ENCODE measurements at regions not wholly inside any gene's neighbourhood (a gene's known extent, or its start where the extent isn't known, plus 50 kb on each side); places are given as distances from the start of the nearest gene placed in this dataset.

- H2AFZ ChIP-seq (ENCODE audit: low read length): no peak overlapping the region
Observed at GRCh38 chr3:28019740-28020139, 221.7 kb upstream of the CMC1 start.

DNA sequence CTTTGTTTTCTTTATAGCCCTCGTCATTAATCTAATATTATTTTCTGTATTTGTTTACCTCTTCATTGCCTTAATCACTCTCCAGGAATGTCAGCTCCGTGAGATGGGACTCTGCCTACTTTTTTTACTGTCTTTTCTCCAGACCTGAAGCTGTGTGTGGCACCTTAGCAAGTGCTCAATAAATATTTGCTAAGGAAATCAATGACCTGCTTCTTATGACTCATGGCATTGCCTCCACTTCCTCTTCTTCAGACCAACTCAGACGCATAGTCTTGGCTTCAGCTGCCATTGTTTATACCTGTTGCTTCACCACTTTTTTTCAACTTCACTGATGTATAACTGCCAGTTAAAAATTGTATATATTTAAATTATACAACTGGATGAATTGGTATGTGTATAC lies 218.5 kb upstream of the CMC1 start:
- Histone ChIP-seq H3K27me3 (replicated peaks; ENCODE audit: insufficient read depth, low read length) (no peaks in the 10 kb centered on the region), H3K4me2 (ENCODE audit: low read depth, low read length) (no peak overlapping the region), H3K79me2 (ENCODE audit: low read length) (no peaks in the 10 kb centered on the region), H3F3A (ENCODE audit: insufficient read depth, low read length) (no peaks in the 10 kb centered on the region), H3K36me3 (replicated peaks; ENCODE audit: insufficient read depth, low read length) (no peaks in the 10 kb centered on the region), H3K9me3 (replicated peaks; ENCODE audit: insufficient read depth, low read length) (no peaks in the 10 kb centered on the region), H2AFZ (ENCODE audit: low read length) (no peak overlapping the region), H3K9me2 (replicated peaks; ENCODE audit: insufficient read depth, low read length) (no peaks in the 10 kb centered on the region), H3K4me1 (ENCODE audit: low read length) (no peaks in the 10 kb centered on the region), H3K27ac (ENCODE audit: low read length) (no peak overlapping the region), H4K20me1 (ENCODE audit: insufficient read depth, low read length) (no peaks in the 10 kb centered on the region), H3K4me3 (ENCODE audit: low read length) (no peak overlapping the region), H3K9ac (ENCODE audit: low read length) (no peak overlapping the region)
- no peak for DNase-seq
- TF ChIP-seq EZH2 (optimal IDR thresholded peaks at IDR 0.05; ENCODE audit: low read depth, low read length): no peak
- TF ChIP-seq EZH2phosphoT487 (IDR thresholded peaks at IDR 0.05; ENCODE audit: low read length): no peak
- TF ChIP-seq CTCF (IDR thresholded peaks at IDR 0.05; ENCODE audit: low read length): no peak

More at GRCh38 chr3:28019740-28020139, 221.7 kb upstream of the CMC1 start:
- DNase-seq: no peak
- no peaks in the 10 kb centered on the region for H3K4me1 ChIP-seq (ENCODE audit: low read length)
- no peak overlapping the region for H3K4me2 ChIP-seq (ENCODE audit: low read depth, low read length)
- no peak overlapping the region for H3K27ac ChIP-seq (ENCODE audit: low read length)
- no peaks in the 10 kb centered on the region for H3K9me2 ChIP-seq (replicated peaks; ENCODE audit: insufficient read depth, low read length)
- no peaks in the 10 kb centered on the region for H3F3A ChIP-seq (ENCODE audit: insufficient read depth, low read length)
- H3K9ac ChIP-seq (ENCODE audit: low read length): no peak overlapping the region
- H3K36me3 ChIP-seq (replicated peaks; ENCODE audit: insufficient read depth, low read length): no peaks in the 10 kb centered on the region
- no peak overlapping the region for H3K4me3 ChIP-seq (ENCODE audit: low read length)
- no peaks in the 10 kb centered on the region for H3K27me3 ChIP-seq (replicated peaks; ENCODE audit: insufficient read depth, low read length)
- no peaks in the 10 kb centered on the region for H4K20me1 ChIP-seq (ENCODE audit: insufficient read depth, low read length)
- TF ChIP-seq EZH2phosphoT487 (IDR thresholded peaks at IDR 0.05; ENCODE audit: low read length) (no peak), EZH2 (optimal IDR thresholded peaks at IDR 0.05; ENCODE audit: low read depth, low read length) (no peak), CTCF (IDR thresholded peaks at IDR 0.05; ENCODE audit: low read length) (no peak)
- no peaks in the 10 kb centered on the region for H3K79me2 ChIP-seq (ENCODE audit: low read length)
- no peaks in the 10 kb centered on the region for H3K9me3 ChIP-seq (replicated peaks; ENCODE audit: insufficient read depth, low read length)

DNA sequence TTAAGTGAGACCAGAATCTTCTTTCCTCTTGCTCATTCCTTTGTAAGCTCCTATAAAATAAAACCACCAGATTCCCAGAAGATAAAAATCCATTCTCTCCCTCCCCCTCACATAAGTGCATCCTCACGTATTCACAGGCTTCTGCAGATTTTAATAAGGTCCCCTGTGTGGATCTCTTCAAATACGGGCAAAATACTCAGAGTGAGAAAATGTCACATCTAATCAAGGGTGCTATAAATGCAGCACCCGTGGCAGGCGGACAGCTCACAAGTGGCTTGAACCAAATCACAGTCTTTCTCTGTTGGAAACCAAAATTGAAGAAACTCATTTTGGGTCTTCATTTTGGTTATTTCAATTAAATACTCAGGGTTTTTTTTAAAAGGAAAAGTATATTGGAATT lies 212.9 kb upstream of the CMC1 start:
- no peaks in the 10 kb centered on the region for H3K9me2 ChIP-seq (replicated peaks; ENCODE audit: insufficient read depth, low read length)
- no peaks in the 10 kb centered on the region for H3K27me3 ChIP-seq (replicated peaks; ENCODE audit: insufficient read depth, low read length)
- H3K9me3 ChIP-seq (replicated peaks; ENCODE audit: insufficient read depth, low read length): no peaks in the 10 kb centered on the region
- H3F3A ChIP-seq (ENCODE audit: insufficient read depth, low read length): no peaks in the 10 kb centered on the region
- H3K4me1 ChIP-seq (ENCODE audit: low read length): no peaks in the 10 kb centered on the region
- no peaks in the 10 kb centered on the region for H4K20me1 ChIP-seq (ENCODE audit: insufficient read depth, low read length)
- H3K36me3 ChIP-seq (replicated peaks; ENCODE audit: insufficient read depth, low read length): no peaks in the 10 kb centered on the region
- no peak for DNase-seq
- no peaks in the 10 kb centered on the region for H3K79me2 ChIP-seq (ENCODE audit: low read length)
- no peak overlapping the region for H3K4me3 ChIP-seq (ENCODE audit: low read length)
- TF ChIP-seq CTCF (IDR thresholded peaks at IDR 0.05; ENCODE audit: low read length): no peak
- TF ChIP-seq EZH2phosphoT487 (IDR thresholded peaks at IDR 0.05; ENCODE audit: low read length): no peak
- no peak for TF ChIP-seq EZH2 (optimal IDR thresholded peaks at IDR 0.05; ENCODE audit: low read depth, low read length)
- H3K9ac ChIP-seq (ENCODE audit: low read length): no peak overlapping the region
- H3K27ac ChIP-seq (ENCODE audit: low read length): no peak overlapping the region
- no peak overlapping the region for H2AFZ ChIP-seq (ENCODE audit: low read length)
- H3K4me2 ChIP-seq (ENCODE audit: low read depth, low read length): no peak overlapping the region
